ENCODE measurements at regions not wholly inside any gene's neighbourhood (a gene's known extent, or its start where the extent isn't known, plus 50 kb on each side); places are given as distances from the start of the nearest gene placed in this dataset.

DNA sequence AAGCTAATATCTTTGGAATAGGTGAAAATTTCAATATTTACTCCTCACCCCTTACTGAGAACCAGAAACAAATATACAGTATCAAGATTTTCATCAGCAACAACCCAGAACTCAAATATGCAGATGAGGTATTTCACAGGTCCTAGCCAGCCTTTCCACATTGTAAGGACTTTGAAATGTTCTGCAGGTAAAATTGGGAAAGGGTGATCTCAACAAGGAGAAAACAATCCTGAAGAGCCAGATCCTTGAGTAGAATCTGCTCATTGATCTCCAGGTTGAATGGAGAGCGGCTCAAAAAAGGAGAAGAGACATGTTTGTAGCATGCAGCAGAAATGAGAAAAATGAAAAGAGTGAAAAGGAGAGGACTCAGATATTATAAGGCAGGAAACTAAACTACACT is 493.3 kb upstream of the NAALADL2 start:
- TF ChIP-seq, protein P1, sequence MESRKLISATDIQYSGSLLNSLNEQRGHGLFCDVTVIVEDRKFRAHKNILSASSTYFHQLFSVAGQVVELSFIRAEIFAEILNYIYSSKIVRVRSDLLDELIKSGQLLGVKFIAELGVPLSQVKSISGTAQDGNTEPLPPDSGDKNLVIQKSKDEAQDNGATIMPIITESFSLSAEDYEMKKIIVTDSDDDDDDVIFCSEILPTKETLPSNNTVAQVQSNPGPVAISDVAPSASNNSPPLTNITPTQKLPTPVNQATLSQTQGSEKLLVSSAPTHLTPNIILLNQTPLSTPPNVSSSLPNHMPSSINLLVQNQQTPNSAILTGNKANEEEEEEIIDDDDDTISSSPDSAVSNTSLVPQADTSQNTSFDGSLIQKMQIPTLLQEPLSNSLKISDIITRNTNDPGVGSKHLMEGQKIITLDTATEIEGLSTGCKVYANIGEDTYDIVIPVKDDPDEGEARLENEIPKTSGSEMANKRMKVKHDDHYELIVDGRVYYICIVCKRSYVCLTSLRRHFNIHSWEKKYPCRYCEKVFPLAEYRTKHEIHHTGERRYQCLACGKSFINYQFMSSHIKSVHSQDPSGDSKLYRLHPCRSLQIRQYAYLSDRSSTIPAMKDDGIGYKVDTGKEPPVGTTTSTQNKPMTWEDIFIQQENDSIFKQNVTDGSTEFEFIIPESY (IDR thresholded peaks at IDR 0.05) = no peak
- TF ChIP-seq, protein P2, sequence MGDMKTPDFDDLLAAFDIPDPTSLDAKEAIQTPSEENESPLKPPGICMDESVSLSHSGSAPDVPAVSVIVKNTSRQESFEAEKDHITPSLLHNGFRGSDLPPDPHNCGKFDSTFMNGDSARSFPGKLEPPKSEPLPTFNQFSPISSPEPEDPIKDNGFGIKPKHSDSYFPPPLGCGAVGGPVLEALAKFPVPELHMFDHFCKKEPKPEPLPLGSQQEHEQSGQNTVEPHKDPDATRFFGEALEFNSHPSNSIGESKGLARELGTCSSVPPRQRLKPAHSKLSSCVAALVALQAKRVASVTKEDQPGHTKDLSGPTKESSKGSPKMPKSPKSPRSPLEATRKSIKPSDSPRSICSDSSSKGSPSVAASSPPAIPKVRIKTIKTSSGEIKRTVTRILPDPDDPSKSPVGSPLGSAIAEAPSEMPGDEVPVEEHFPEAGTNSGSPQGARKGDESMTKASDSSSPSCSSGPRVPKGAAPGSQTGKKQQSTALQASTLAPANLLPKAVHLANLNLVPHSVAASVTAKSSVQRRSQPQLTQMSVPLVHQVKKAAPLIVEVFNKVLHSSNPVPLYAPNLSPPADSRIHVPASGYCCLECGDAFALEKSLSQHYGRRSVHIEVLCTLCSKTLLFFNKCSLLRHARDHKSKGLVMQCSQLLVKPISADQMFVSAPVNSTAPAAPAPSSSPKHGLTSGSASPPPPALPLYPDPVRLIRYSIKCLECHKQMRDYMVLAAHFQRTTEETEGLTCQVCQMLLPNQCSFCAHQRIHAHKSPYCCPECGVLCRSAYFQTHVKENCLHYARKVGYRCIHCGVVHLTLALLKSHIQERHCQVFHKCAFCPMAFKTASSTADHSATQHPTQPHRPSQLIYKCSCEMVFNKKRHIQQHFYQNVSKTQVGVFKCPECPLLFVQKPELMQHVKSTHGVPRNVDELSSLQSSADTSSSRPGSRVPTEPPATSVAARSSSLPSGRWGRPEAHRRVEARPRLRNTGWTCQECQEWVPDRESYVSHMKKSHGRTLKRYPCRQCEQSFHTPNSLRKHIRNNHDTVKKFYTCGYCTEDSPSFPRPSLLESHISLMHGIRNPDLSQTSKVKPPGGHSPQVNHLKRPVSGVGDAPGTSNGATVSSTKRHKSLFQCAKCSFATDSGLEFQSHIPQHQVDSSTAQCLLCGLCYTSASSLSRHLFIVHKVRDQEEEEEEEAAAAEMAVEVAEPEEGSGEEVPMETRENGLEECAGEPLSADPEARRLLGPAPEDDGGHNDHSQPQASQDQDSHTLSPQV (IDR thresholded peaks at IDR 0.05) = no peak
- no peak for TF ChIP-seq CEBPB (IDR thresholded peaks at IDR 0.05; ENCODE audit: borderline replicate concordance in 1 of 2, low read depth in 2 of 2, low read length in 2 of 2)
- TF ChIP-seq, protein P3, sequence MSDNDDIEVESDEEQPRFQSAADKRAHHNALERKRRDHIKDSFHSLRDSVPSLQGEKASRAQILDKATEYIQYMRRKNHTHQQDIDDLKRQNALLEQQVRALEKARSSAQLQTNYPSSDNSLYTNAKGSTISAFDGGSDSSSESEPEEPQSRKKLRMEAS (IDR thresholded peaks at IDR 0.05; ENCODE audit: low read depth, low read length) = no peak
- TF ChIP-seq CHD4 (IDR thresholded peaks at IDR 0.05) = no peak
- TF ChIP-seq, protein P4, sequence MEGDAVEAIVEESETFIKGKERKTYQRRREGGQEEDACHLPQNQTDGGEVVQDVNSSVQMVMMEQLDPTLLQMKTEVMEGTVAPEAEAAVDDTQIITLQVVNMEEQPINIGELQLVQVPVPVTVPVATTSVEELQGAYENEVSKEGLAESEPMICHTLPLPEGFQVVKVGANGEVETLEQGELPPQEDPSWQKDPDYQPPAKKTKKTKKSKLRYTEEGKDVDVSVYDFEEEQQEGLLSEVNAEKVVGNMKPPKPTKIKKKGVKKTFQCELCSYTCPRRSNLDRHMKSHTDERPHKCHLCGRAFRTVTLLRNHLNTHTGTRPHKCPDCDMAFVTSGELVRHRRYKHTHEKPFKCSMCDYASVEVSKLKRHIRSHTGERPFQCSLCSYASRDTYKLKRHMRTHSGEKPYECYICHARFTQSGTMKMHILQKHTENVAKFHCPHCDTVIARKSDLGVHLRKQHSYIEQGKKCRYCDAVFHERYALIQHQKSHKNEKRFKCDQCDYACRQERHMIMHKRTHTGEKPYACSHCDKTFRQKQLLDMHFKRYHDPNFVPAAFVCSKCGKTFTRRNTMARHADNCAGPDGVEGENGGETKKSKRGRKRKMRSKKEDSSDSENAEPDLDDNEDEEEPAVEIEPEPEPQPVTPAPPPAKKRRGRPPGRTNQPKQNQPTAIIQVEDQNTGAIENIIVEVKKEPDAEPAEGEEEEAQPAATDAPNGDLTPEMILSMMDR (IDR thresholded peaks at IDR 0.05 in 2 of 3, conservative IDR thresholded peaks at IDR 0.05 in 1 of 3; ENCODE audit: control insufficient read depth in 2 of 3, extremely low read depth in 1 of 3, insufficient read depth in 1 of 3, low read depth in 3 of 3, low read length in 3 of 3) = no peak
- no peak for TF ChIP-seq NR2F1 (conservative IDR thresholded peaks at IDR 0.05)
- no peak for TF ChIP-seq POLR2A (IDR thresholded peaks at IDR 0.05; ENCODE audit: low read depth, low read length)
- no peak for TF ChIP-seq BHLHE40 (IDR thresholded peaks at IDR 0.05; ENCODE audit: borderline replicate concordance in 1 of 2, low read depth in 2 of 2, low read length in 1 of 2)
- no peak for TF ChIP-seq EZH2 (IDR thresholded peaks at IDR 0.05; ENCODE audit: borderline replicate concordance, control insufficient read depth, low read depth, low read length)
- TF ChIP-seq GABPA (IDR thresholded peaks at IDR 0.05; ENCODE audit: low read depth) = no peak
- TF ChIP-seq JUND (IDR thresholded peaks at IDR 0.05; ENCODE audit: low read depth, low read length) = no peak
